ENCODE measurements at regions not wholly inside any gene's neighbourhood (a gene's known extent, or its start where the extent isn't known, plus 50 kb on each side); places are given as distances from the start of the nearest gene placed in this dataset.
A peak's percentile ranks its signal among the peaks of the same experiment; 100 is the strongest.

DNA sequence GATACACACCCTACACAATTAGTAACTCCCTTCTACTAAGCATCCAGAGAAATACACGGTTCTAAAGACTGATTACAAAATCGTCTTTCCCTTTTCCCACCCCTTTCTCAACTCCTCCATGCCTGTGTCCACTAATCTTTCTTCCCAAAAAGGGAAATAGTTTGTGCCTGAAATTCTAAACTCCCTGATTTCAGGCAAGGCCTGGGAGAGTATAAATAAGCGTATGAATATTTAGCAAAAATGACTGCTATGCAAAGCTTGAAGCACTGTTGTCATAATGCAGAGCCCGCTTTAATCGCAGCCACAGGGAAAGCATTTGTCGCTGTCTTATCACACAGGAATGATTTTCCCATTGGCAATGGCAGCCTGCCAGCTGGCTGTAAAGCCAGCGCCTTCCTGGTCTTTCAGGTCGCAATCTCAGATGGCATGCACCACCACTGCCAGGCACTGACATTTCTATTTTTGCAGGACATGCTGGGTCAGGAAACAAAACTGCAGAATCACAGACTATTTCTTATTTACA, 142.9 kb upstream of the PCGF5 start:
- Histone ChIP-seq H3K9me3 (no peaks in the 10 kb centered on the region), H3K27me3 (replicated peaks in 1 of 2; ENCODE audit: control insufficient read depth in 2 of 2, extremely low read depth in 1 of 2, insufficient read depth in 2 of 2, low read length in 1 of 2) (peaks cover 0 to 3% of the 10 kb centered on the region in 2 experiments), H3K4me3 (ENCODE audit: control insufficient read depth in 1 of 2, extremely low read depth in 1 of 2, low read length in 1 of 2) (no peak overlapping the region), H3K27ac (ENCODE audit: low read length) (no peak overlapping the region), H3K36me3 (ENCODE audit: control insufficient read depth in 2 of 2, extremely low read depth in 1 of 2, insufficient read depth in 1 of 2, low read length in 1 of 2) (no peaks in the 10 kb centered on the region), H3K4me1 (ENCODE audit: control insufficient read depth in 1 of 2, extremely low read depth in 1 of 2, insufficient read depth in 2 of 2, low read length in 2 of 2) (no peaks in the 10 kb centered on the region)
- 95% methylated on average over 6 of the region's 8 CpGs for WGBS (ENCODE audit: insufficient coverage)
- H3K36me3 Mint-ChIP-seq: no peaks in the 10 kb centered on the region
- ChIA-PET CTCF (interaction anchor here in 1 of 2 donors (1.8 kb wide), 1 partner anchor 71 kb away, joined by 6 read pairs; no protein-coding TSS in a partner anchor), POLR2A (no interaction called here)
- no peaks in the 10 kb centered on the region for H3K4me1 Mint-ChIP-seq
- DNase-seq: no peak
- no peak for ATAC-seq (replicated peaks in 1 of 4)
- no peak overlapping the region for H3K27ac Mint-ChIP-seq
- peaks cover 6 to 19% of the 10 kb centered on the region in 2 donors for H3K27me3 Mint-ChIP-seq
- no peaks in the 10 kb centered on the region for H3K9me3 Mint-ChIP-seq
- H3K4me3 Mint-ChIP-seq: no peak overlapping the region

DNA sequence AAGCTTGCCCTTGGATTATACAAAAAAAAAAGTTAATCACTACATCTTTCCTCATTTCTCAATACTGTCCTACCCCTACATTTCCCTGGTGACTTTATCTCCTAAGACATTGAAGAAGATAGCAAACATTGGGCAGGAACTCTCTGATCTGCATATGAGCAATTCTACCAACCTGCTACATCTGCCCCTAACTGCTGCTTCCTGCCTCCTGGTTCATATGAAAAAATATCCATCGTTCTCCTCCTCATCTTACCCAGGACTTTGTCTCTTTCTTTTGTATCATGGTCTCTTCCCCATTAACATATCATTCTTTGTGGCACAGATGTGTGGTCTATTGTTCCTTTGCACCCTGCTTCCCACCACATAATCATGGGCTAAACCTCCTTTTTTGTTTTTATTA, 139.7 kb upstream of the PCGF5 start:
- POLR2A ChIA-PET: no interaction called here
- H3K27me3 ChIP-seq (replicated peaks in 1 of 2; ENCODE audit: control insufficient read depth in 2 of 2, extremely low read depth in 1 of 2, insufficient read depth in 2 of 2, low read length in 1 of 2): peaks cover 0 to 3% of the 10 kb centered on the region in 2 experiments
- H3K27ac Mint-ChIP-seq: no peak overlapping the region
- H3K27ac ChIP-seq (ENCODE audit: low read length): no peak overlapping the region
- WGBS (ENCODE audit: insufficient coverage): no CpG with 5 or more reads among the region's 1 CpG
- H3K4me1 ChIP-seq (ENCODE audit: control insufficient read depth in 1 of 2, extremely low read depth in 1 of 2, insufficient read depth in 2 of 2, low read length in 2 of 2): no peaks in the 10 kb centered on the region
- ATAC-seq (replicated peaks in 1 of 4): no peak
- H3K4me3 Mint-ChIP-seq: no peak overlapping the region
- no peaks in the 10 kb centered on the region for H3K4me1 Mint-ChIP-seq
- H3K27me3 Mint-ChIP-seq: peaks cover 6 to 16% of the 10 kb centered on the region in 2 donors
- H3K9me3 ChIP-seq: no peaks in the 10 kb centered on the region
- CTCF ChIA-PET: no interaction called here
- H3K36me3 Mint-ChIP-seq: no peaks in the 10 kb centered on the region
- DNase-seq: no peak
- H3K36me3 ChIP-seq (ENCODE audit: control insufficient read depth in 2 of 2, extremely low read depth in 1 of 2, insufficient read depth in 1 of 2, low read length in 1 of 2): no peaks in the 10 kb centered on the region
- H3K9me3 Mint-ChIP-seq: no peaks in the 10 kb centered on the region
- no peak overlapping the region for H3K4me3 ChIP-seq (ENCODE audit: control insufficient read depth in 1 of 2, extremely low read depth in 1 of 2, low read length in 1 of 2)

DNA sequence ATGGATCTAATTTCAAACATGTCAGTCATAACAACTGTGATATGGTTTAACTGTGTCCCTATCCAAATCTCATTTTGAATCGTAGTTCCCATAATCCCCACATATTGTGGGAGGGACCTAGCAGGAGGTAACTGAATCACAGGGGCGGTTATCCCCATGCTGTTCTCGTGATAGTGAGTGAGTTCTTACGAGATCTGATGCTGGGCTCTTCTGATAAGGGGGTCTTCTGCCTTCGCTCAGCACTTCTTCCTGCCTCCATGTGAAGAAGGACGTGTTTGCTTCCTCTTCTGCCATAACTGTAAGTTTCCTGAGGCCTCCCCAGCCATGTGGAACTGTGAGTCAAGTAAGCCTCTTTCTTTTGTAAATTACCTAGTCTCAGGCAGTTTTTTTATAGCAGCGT, 138.0 kb upstream of the PCGF5 start:
- Mint-ChIP-seq H3K27me3 (peaks cover 6 to 9% of the 10 kb centered on the region in 2 donors), H3K27ac (no peak overlapping the region), H3K36me3 (no peaks in the 10 kb centered on the region), H3K4me3 (no peak overlapping the region), H3K4me1 (no peaks in the 10 kb centered on the region), H3K9me3 (no peaks in the 10 kb centered on the region)
- no peaks in the 10 kb centered on the region for H3K9me3 ChIP-seq
- H3K27me3 ChIP-seq (replicated peaks in 1 of 2; ENCODE audit: control insufficient read depth in 2 of 2, extremely low read depth in 1 of 2, insufficient read depth in 2 of 2, low read length in 1 of 2): peaks cover 0 to 3% of the 10 kb centered on the region in 2 experiments
- ATAC-seq (replicated peaks in 1 of 4) (no peak), DNase-seq (no peak)
- ChIA-PET CTCF (no interaction called here), POLR2A (interaction anchor here in 1 of 2 donors (0.7 kb wide), 1 partner anchor 169 kb away, joined by 4 read pairs; no protein-coding TSS in a partner anchor)
- no peak overlapping the region for H3K27ac ChIP-seq (ENCODE audit: low read length)
- 53% methylated on average over 2 of the region's 7 CpGs for WGBS (ENCODE audit: insufficient coverage)
- H3K4me1 ChIP-seq (ENCODE audit: control insufficient read depth in 1 of 2, extremely low read depth in 1 of 2, insufficient read depth in 2 of 2, low read length in 2 of 2): no peaks in the 10 kb centered on the region
- H3K4me3 ChIP-seq (ENCODE audit: control insufficient read depth in 1 of 2, extremely low read depth in 1 of 2, low read length in 1 of 2): no peak overlapping the region
- no peaks in the 10 kb centered on the region for H3K36me3 ChIP-seq (ENCODE audit: control insufficient read depth in 2 of 2, extremely low read depth in 1 of 2, insufficient read depth in 1 of 2, low read length in 1 of 2)

DNA sequence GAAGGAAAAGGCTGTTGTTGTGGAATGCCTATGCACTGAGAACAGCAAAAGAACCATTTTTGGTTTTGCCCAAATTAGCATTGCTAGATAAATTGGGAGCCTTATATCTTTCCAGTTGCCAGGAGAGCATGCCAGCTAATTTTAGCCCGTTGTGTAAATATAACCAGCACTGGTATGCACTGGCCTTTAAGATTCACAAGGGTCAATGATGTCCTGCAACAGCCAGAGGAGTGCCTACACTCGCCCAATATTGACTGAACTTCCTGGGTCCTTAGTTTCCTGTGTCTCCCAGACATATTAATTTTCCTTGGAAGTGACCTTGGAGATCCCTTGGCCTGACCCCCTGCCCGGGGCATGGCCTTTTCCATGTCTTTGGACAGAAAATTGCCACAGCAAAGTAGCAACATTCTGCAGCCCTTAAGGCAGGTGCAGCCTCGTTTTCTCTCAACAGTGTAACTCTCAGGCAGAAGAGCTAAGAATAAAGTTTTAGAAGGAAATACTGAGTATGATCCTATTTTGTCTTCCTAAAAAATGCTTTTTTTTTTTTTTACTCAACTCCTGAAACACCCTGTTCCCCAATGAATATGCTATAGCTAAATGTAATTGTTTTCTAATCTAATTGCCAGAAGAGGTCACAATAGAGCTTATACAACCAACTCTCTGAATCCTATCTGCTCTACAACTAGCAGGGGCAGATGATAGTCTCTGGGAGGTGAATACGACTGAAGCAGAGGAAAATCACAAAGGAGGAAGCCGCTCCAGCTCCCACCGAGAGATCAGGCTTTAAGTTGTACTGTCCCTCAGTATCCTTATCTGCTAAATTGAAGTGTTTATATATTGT, 131.9 kb upstream of the PCGF5 start:
- WGBS (ENCODE audit: insufficient coverage): 68% methylated on average over 2 of the region's 7 CpGs
- Histone ChIP-seq H3K27me3 (replicated peaks in 1 of 2; ENCODE audit: control insufficient read depth in 2 of 2, extremely low read depth in 1 of 2, insufficient read depth in 2 of 2, low read length in 1 of 2) (no peaks in the 10 kb centered on the region), H3K4me3 (ENCODE audit: control insufficient read depth in 1 of 2, extremely low read depth in 1 of 2, low read length in 1 of 2) (no peak overlapping the region), H3K36me3 (ENCODE audit: control insufficient read depth in 2 of 2, extremely low read depth in 1 of 2, insufficient read depth in 1 of 2, low read length in 1 of 2) (no peaks in the 10 kb centered on the region), H3K9me3 (no peaks in the 10 kb centered on the region), H3K4me1 (ENCODE audit: control insufficient read depth in 1 of 2, extremely low read depth in 1 of 2, insufficient read depth in 2 of 2, low read length in 2 of 2) (no peaks in the 10 kb centered on the region), H3K27ac (ENCODE audit: low read length) (no peak overlapping the region)
- POLR2A ChIA-PET: interaction anchor here in 1 of 2 donors (0.6 kb wide), 1 partner anchor 163 kb away, joined by 4 read pairs; no protein-coding TSS in a partner anchor
- peaks cover 0 to 2% (median 0%) of the 10 kb centered on the region in 3 donors for H3K4me1 Mint-ChIP-seq
- H3K27ac Mint-ChIP-seq: no peak overlapping the region
- peaks cover 0 to under 1% (median 0%) of the 10 kb centered on the region in 3 donors for H3K9me3 Mint-ChIP-seq
- H3K36me3 Mint-ChIP-seq: no peaks in the 10 kb centered on the region
- no peak overlapping the region for H3K4me3 Mint-ChIP-seq
- ATAC-seq (replicated peaks in 1 of 4) (peak; percentile 34 to 74 (median 63)), DNase-seq (peak in 2 of 35 experiments; percentile 2 to 45)
- H3K27me3 Mint-ChIP-seq: no peaks in the 10 kb centered on the region
- CTCF ChIA-PET: interaction anchor here (0.6 to 4.5 kb wide), 24 partner anchors 12 to 1236 kb away, joined by 3 to 81 read pairs (median 4); partner anchors contain the start of gene PCGF5 (in 1 of the 2)

DNA sequence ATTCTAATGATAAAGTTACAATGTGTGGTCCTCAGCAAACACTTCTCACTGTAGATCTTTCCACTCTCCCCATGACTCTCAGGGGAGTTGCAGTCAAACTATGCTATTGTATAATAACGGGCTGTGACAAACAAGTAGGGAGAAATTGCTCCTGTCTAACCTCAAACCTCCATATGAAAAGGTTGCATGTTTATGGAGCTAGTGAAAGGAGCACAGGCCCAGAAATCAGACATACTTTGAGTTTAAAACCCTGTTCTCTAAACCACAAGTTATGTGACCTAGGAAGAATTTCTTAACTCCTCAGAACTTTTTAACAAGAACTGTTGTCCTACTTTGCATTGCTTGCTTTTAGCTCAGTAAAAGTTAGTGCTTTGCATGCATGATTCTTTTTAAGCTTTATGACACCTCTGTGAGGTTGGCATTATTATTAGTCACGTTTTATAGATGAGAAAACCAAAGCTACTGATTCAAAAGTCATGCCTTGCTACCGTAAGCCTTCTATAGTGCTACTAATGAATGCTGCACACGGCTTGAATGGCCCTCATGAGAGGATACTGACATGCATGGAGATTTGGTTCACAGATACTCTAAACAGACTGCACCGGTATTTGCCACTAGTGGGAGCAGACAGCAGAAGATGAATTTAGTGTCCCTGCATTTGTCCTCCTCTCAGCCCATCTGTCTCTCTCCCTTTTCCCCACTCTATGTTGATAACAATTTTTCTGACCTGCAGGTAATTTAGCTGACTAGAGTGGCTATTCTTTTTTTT, 129.5 kb upstream of the PCGF5 start:
- H3K4me1 ChIP-seq (ENCODE audit: control insufficient read depth in 1 of 2, extremely low read depth in 1 of 2, insufficient read depth in 2 of 2, low read length in 2 of 2): no peaks in the 10 kb centered on the region
- DNase-seq (peak in 1 of 35 experiments; percentile 14), ATAC-seq (replicated peaks in 1 of 4) (no peak)
- H3K27ac ChIP-seq (ENCODE audit: low read length): no peak overlapping the region
- ChIA-PET POLR2A (interaction anchor here in 1 of 2 donors (0.6 kb wide), 1 partner anchor 24 kb away, joined by 3 read pairs; no protein-coding TSS in a partner anchor), CTCF (interaction anchor here (0.9 to 4.5 kb wide), 3 partner anchors 85 to 160 kb away, joined by 4 to 81 read pairs (median 6); no protein-coding TSS in a partner anchor)
- no peak overlapping the region for H3K4me3 ChIP-seq (ENCODE audit: control insufficient read depth in 1 of 2, extremely low read depth in 1 of 2, low read length in 1 of 2)
- WGBS (ENCODE audit: insufficient coverage): 100% methylated on average over 1 of the region's 5 CpGs
- Mint-ChIP-seq H3K9me3 (peaks cover 0 to 11% (median 7%) of the 10 kb centered on the region in 3 donors), H3K4me1 (peaks cover 0 to 2% (median 0%) of the 10 kb centered on the region in 3 donors), H3K36me3 (peaks cover 5% of the 10 kb centered on the region), H3K27me3 (peaks cover 0 to 1% of the 10 kb centered on the region in 2 donors), H3K27ac (no peak overlapping the region), H3K4me3 (no peak overlapping the region)
- H3K9me3 ChIP-seq: no peaks in the 10 kb centered on the region
- H3K27me3 ChIP-seq (replicated peaks in 1 of 2; ENCODE audit: control insufficient read depth in 2 of 2, extremely low read depth in 1 of 2, insufficient read depth in 2 of 2, low read length in 1 of 2): no peaks in the 10 kb centered on the region
- no peaks in the 10 kb centered on the region for H3K36me3 ChIP-seq (ENCODE audit: control insufficient read depth in 2 of 2, extremely low read depth in 1 of 2, insufficient read depth in 1 of 2, low read length in 1 of 2)

DNA sequence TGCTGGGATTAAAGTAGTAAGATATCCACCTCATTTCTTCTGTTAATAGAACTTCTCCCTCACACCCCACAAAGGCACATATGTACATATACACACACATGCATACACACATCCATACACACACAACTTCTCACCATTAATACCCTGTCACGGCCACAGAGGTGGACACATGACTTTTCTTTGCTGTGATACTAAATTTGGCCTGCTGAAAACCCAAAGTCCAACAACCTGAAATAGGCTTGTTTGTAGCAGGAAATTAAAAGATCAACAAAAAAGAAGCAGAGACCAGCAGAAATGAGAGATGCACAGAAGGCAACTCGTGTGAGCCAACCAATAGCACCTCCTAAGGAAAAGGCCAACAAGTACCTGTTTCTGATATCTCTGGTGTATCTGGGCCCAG, 128.7 kb upstream of the PCGF5 start:
- Mint-ChIP-seq H3K27ac (no peak overlapping the region), H3K9me3 (peaks cover 0 to 11% (median 7%) of the 10 kb centered on the region in 3 donors), H3K4me3 (no peak overlapping the region), H3K27me3 (peaks cover 0 to 1% of the 10 kb centered on the region in 2 donors), H3K36me3 (peaks cover 5% of the 10 kb centered on the region), H3K4me1 (peaks cover 0 to 2% (median 0%) of the 10 kb centered on the region in 3 donors)
- H3K27me3 ChIP-seq (replicated peaks in 1 of 2; ENCODE audit: control insufficient read depth in 2 of 2, extremely low read depth in 1 of 2, insufficient read depth in 2 of 2, low read length in 1 of 2): no peaks in the 10 kb centered on the region
- 89% methylated on average over 1 of the region's 2 CpGs for WGBS (ENCODE audit: insufficient coverage)
- CTCF ChIA-PET: interaction anchor here in 1 of 2 donors (0.9 to 1.5 kb wide), 2 partner anchors 85 to 159 kb away, joined by 4 to 6 read pairs; no protein-coding TSS in a partner anchor
- H3K27ac ChIP-seq (ENCODE audit: low read length): no peak overlapping the region
- no peaks in the 10 kb centered on the region for H3K4me1 ChIP-seq (ENCODE audit: control insufficient read depth in 1 of 2, extremely low read depth in 1 of 2, insufficient read depth in 2 of 2, low read length in 2 of 2)
- no peaks in the 10 kb centered on the region for H3K36me3 ChIP-seq (ENCODE audit: control insufficient read depth in 2 of 2, extremely low read depth in 1 of 2, insufficient read depth in 1 of 2, low read length in 1 of 2)
- DNase-seq (no peak), ATAC-seq (replicated peaks in 1 of 4) (no peak)
- POLR2A ChIA-PET: no interaction called here
- H3K9me3 ChIP-seq: no peaks in the 10 kb centered on the region
- H3K4me3 ChIP-seq (ENCODE audit: control insufficient read depth in 1 of 2, extremely low read depth in 1 of 2, low read length in 1 of 2): no peak overlapping the region
